H9 (cell line): ENCODE measurements at regions not wholly inside any gene's neighbourhood (a gene's known extent, or its start where the extent isn't known, plus 50 kb on each side); places are given as distances from the start of the nearest gene placed in this dataset.

Experiments used
- DNase-seq: peaks from one replicate; pipeline ENCODE4 v3.0.0-alpha.2; 2017
- H2AFZ ChIP-seq: one replicate; pipeline ENCODE4 v1.6.1; 2013; ENCODE audit warnings: mild to moderate bottlenecking, low read length, control low read depth, moderate library complexity
- H2AK5ac ChIP-seq: 2 replicates; pipeline ENCODE4 v1.6.1; 2013; ENCODE audit warnings: low read length, control low read depth, mixed read lengths; ENCODE audit not compliant: insufficient read length
- H2BK120ac ChIP-seq: one replicate; pipeline ENCODE4 v1.6.1; 2013; ENCODE audit warnings: low read depth, mild to moderate bottlenecking, low read length, control low read depth, inconsistent platforms; ENCODE audit not compliant: poor library complexity, severe bottlenecking
- H2BK12ac ChIP-seq: 2 replicates; pipeline ENCODE4 v1.6.1; 2013; ENCODE audit warnings: low read length, control low read depth, mixed read lengths, low read depth; ENCODE audit not compliant: insufficient read length
- H2BK15ac ChIP-seq: 2 replicates; pipeline ENCODE4 v1.6.1; 2013; ENCODE audit warnings: low read depth, low read length, control low read depth
- H2BK20ac ChIP-seq: one replicate; pipeline ENCODE4 v1.6.1; 2013; ENCODE audit warnings: low read depth, mild to moderate bottlenecking, low read length, control low read depth, inconsistent platforms; ENCODE audit not compliant: poor library complexity, severe bottlenecking
- H2BK5ac ChIP-seq: 2 replicates; pipeline ENCODE4 v1.6.1; 2013; ENCODE audit warnings: low read length, control low read depth, mixed read lengths; ENCODE audit not compliant: insufficient read length
- H3K14ac ChIP-seq: 2 replicates; pipeline ENCODE4 v1.6.1; 2013; ENCODE audit warnings: low read length, control low read depth; ENCODE audit not compliant: insufficient read depth
- H3K18ac ChIP-seq: 2 replicates; pipeline ENCODE4 v1.6.1; 2013; ENCODE audit warnings: low read depth, mild to moderate bottlenecking, mixed read lengths, low read length, control low read depth; ENCODE audit not compliant: insufficient read length
- H3K23ac ChIP-seq: 2 replicates; pipeline ENCODE4 v1.6.1; 2013; ENCODE audit warnings: low read length, control low read depth, mixed read lengths, low read depth; ENCODE audit not compliant: insufficient read length
- H3K23me2 ChIP-seq: 2 replicates; pipeline ENCODE4 v1.6.1; 2013; ENCODE audit warnings: low read depth, mild to moderate bottlenecking, mixed read lengths, low read length, control low read depth; ENCODE audit not compliant: insufficient read length, poor library complexity, severe bottlenecking
- H3K27ac ChIP-seq: 2 replicates; pipeline ENCODE4 v1.5.1; 2013; ENCODE audit warnings: low read length, control low read depth, mixed read lengths, low read depth; ENCODE audit not compliant: insufficient read length
- H3K27me3 ChIP-seq: 2 replicates; pipeline ENCODE4 v1.6.1; 2013; ENCODE audit warnings: low read length, control low read depth, inconsistent platforms; ENCODE audit not compliant: insufficient read depth
- H3K4ac ChIP-seq: 2 replicates; pipeline ENCODE4 v1.6.1; 2013; ENCODE audit warnings: low read depth, mild to moderate bottlenecking, control low read depth, inconsistent platforms, low read length, moderate library complexity
- H3K4me1 ChIP-seq: 2 replicates; pipeline ENCODE4 v1.6.1; 2013; ENCODE audit warnings: low read length, control low read depth, inconsistent platforms; ENCODE audit not compliant: insufficient read depth
- H3K4me2 ChIP-seq: 2 replicates; pipeline ENCODE4 v1.6.1; 2013; ENCODE audit warnings: low read length, control low read depth, mixed read lengths; ENCODE audit not compliant: insufficient read length, insufficient read depth
- H3K56ac ChIP-seq: 2 replicates; pipeline ENCODE4 v1.6.1; 2013; ENCODE audit warnings: low read depth, mild to moderate bottlenecking, mixed read lengths, low read length, control low read depth; ENCODE audit not compliant: insufficient read length
- H3K79me1 ChIP-seq: 2 replicates; pipeline ENCODE4 v1.6.1; 2013; ENCODE audit warnings: low read depth, mild to moderate bottlenecking, moderate library complexity, low read length, control low read depth, inconsistent platforms; ENCODE audit not compliant: insufficient read depth, poor library complexity, severe bottlenecking
- H3K79me2 ChIP-seq: 2 replicates; pipeline ENCODE4 v1.6.1; 2013; ENCODE audit warnings: low read length, control low read depth, inconsistent platforms; ENCODE audit not compliant: insufficient read depth
- H3K9ac ChIP-seq: 2 replicates; pipeline ENCODE4 v1.6.1; 2013; ENCODE audit warnings: low read length, control low read depth, mixed read lengths; ENCODE audit not compliant: insufficient read length; ENCODE audit errors: extremely low read depth
- H3K9me3 ChIP-seq: one replicate; pipeline ENCODE4 v1.6.1; 2013; ENCODE audit warnings: low read depth, low read length, inconsistent platforms; ENCODE audit not compliant: control insufficient read depth
- H3T11ph ChIP-seq: one replicate; pipeline ENCODE4 v1.6.1; 2013; ENCODE audit warnings: mild to moderate bottlenecking, low read length, control low read depth, inconsistent platforms
- H4K20me1 ChIP-seq: one replicate; pipeline ENCODE4 v1.6.1; 2013; ENCODE audit not compliant: control insufficient read depth, insufficient read length, insufficient read depth
- H4K5ac ChIP-seq: 2 replicates; pipeline ENCODE4 v1.6.1; 2013; ENCODE audit warnings: low read depth, mild to moderate bottlenecking, mixed read lengths, low read length, control low read depth; ENCODE audit not compliant: insufficient read length
- H4K8ac ChIP-seq: replicated peaks from 2 replicates; pipeline ENCODE4 v1.6.1; 2013; ENCODE audit warnings: low read length, control low read depth, mixed read lengths, low read depth; ENCODE audit not compliant: insufficient read length
- H4K91ac ChIP-seq: 2 replicates; pipeline ENCODE4 v1.6.1; 2013; ENCODE audit warnings: low read depth, mild to moderate bottlenecking, moderate library complexity, mixed read lengths, low read length, control low read depth; ENCODE audit not compliant: insufficient read length
- H3K27ac Mint-ChIP-seq, 3 experiments: 2 replicates in 2 of 3; 3 replicates in 1 of 3; pipeline ENCODE4 v1.8.0; 2020 to 2021; ENCODE audit warnings: mixed read lengths in 3 of 3, mild to moderate bottlenecking in 1 of 3, moderate library complexity in 1 of 3
- H3K27me3 Mint-ChIP-seq: 2 replicates; pipeline ENCODE4 v1.8.0; 2021; ENCODE audit warnings: low read depth, mild to moderate bottlenecking, moderate library complexity, mixed read lengths
- H3K36me3 Mint-ChIP-seq, 3 experiments: 2 replicates in 2 of 3; 3 replicates in 1 of 3; pipeline ENCODE4 v1.8.0; 2020 to 2021; ENCODE audit warnings: low read depth in 3 of 3, mixed read lengths in 3 of 3; ENCODE audit not compliant: insufficient read depth in 1 of 3
- H3K4me1 Mint-ChIP-seq, 2 experiments: 2 replicates each; pipeline ENCODE4 v1.8.0; 2020; ENCODE audit warnings: mixed read lengths in 2 of 2
- H3K4me3 Mint-ChIP-seq, 2 experiments: 2 replicates in 1 of 2; 3 replicates in 1 of 2; pipeline ENCODE4 v1.8.0; 2020 to 2021; ENCODE audit warnings: mild to moderate bottlenecking in 2 of 2, mixed read lengths in 2 of 2, moderate library complexity in 1 of 2
- H3K9me3 Mint-ChIP-seq, 2 experiments: 2 replicates in 1 of 2; 3 replicates in 1 of 2; pipeline ENCODE4 v1.8.0; 2020; ENCODE audit warnings: mild to moderate bottlenecking in 2 of 2, mixed read lengths in 2 of 2, moderate library complexity in 1 of 2
- CTCF ChIP-seq: fragments of 200-600 bp; sonication (generic); conservative IDR thresholded peaks from 3 replicates; pipeline ENCODE4 v1.8.0; 2021; ENCODE audit warnings: antibody characterized with exemption, mild to moderate bottlenecking
- WGBS: extraction: QIAGEN DNeasy Blood & Tissue Kit; methylation state at CpG from one replicate; pipeline ENCODE4 v1.1.7; 2013; ENCODE audit warnings: missing lambda C conversion rate, low lambda C conversion rate, mixed read lengths; ENCODE audit not compliant: insufficient read length; ENCODE audit errors: extremely low coverage; 5-methylcytosine and 5-hydroxymethylcytosine counted together

DNA sequence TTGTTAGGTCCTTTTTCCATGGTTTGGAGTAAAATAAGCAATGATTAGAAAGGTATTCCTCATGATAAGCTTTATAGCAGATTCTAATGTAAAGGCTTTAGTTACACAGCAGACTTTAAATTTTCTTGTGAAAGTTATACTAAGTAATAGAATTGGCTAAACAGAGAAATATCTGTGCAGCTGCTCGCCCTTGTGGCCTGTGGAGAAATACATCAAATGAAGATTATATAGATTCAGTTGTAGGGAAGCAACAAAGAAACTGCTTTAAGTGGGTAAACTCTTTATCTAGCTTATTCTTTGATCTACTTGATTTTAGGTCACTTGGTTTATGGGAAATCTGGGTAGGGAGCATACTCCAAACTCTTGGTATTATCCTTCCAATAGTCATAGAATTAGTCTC is 1269.7 kb upstream of the SPRY2 start:
- Mint-ChIP-seq H3K9me3 (no peaks in the 10 kb centered on the region; a peak in 2 of 5 replicates), H3K4me1 (no peaks in the 10 kb centered on the region), H3K27me3 (no peaks in the 10 kb centered on the region), H3K27ac (no peak overlapping the region), H3K36me3 (peaks cover 0 to 8% (median 0%) of the 10 kb centered on the region in 3 experiments; a peak in 2 of 7 replicates), H3K4me3 (no peak overlapping the region)
- H4K8ac ChIP-seq: no peak overlapping the region
- no peaks in the 10 kb centered on the region for H3K4me1 ChIP-seq
- no peaks in the 10 kb centered on the region for H3K27me3 ChIP-seq
- H3T11ph ChIP-seq: no peak overlapping the region
- no peak overlapping the region for H2AFZ ChIP-seq
- no peak for TF ChIP-seq CTCF
- no peak overlapping the region for H2AK5ac ChIP-seq
- no peak overlapping the region for H2BK15ac ChIP-seq
- no peak overlapping the region for H4K91ac ChIP-seq
- no peak for DNase-seq
- no peak overlapping the region for H3K9ac ChIP-seq
- no peaks in the 10 kb centered on the region for H4K20me1 ChIP-seq
- H3K79me2 ChIP-seq: no peaks in the 10 kb centered on the region
- H3K23me2 ChIP-seq: no peaks in the 10 kb centered on the region
- no peak overlapping the region for H2BK120ac ChIP-seq
- H3K56ac ChIP-seq: no peak overlapping the region
- H2BK5ac ChIP-seq: no peak overlapping the region
- no peak overlapping the region for H2BK20ac ChIP-seq
- no CpG with 5 or more reads among the region's 1 CpG for WGBS
- no peak overlapping the region for H3K14ac ChIP-seq
- H3K4me2 ChIP-seq: no peak overlapping the region
- no peak overlapping the region for H3K23ac ChIP-seq
- no peak overlapping the region for H3K27ac ChIP-seq
- no peak overlapping the region for H3K18ac ChIP-seq
- H3K79me1 ChIP-seq: no peaks in the 10 kb centered on the region
- H3K9me3 ChIP-seq: no peaks in the 10 kb centered on the region
- no peak overlapping the region for H3K4ac ChIP-seq
- no peak overlapping the region for H2BK12ac ChIP-seq
- H4K5ac ChIP-seq: no peak overlapping the region
